OCI-LY3 (cell line): ENCODE measurements at regions not wholly inside any gene's neighbourhood (a gene's known extent, or its start where the extent isn't known, plus 50 kb on each side); places are given as distances from the start of the nearest gene placed in this dataset.

Source experiments
- H2AFZ ChIP-seq: fragments of 200-600, 300-600 bp; shearing (Covaris generic); 2 replicates; pipeline ENCODE4 v1.6.0; 2014; ENCODE audit warnings: antibody characterized with exemption, low read depth, low read length
- H3K27ac ChIP-seq: fragments of 200-600, 300-600 bp; sonication (generic); 2 replicates; pipeline ENCODE4 v1.5.1; 2014; ENCODE audit warnings: mild to moderate bottlenecking, low read length, moderate library complexity, mixed read lengths
- H3K27me3 ChIP-seq: fragments of 200-600, 300-600 bp; sonication (generic); 2 replicates; pipeline ENCODE4 v1.6.1; 2014; ENCODE audit warnings: low read depth, low read length, mixed read lengths
- H3K36me3 ChIP-seq: fragments of 200-600, 300-600 bp; sonication (generic); replicated peaks from 2 replicates; pipeline ENCODE3; 2014; ENCODE audit warnings: low read depth, low read length, mixed read lengths
- H3K4me1 ChIP-seq: fragments of 300-600, 200-600 bp; sonication (generic); 2 replicates; pipeline ENCODE4 v1.6.1; 2014; ENCODE audit warnings: low read length, mixed read lengths
- H3K4me2 ChIP-seq: fragments of 200-600, 300-600 bp; sonication (generic); 2 replicates; pipeline ENCODE4 v1.6.1; 2014; ENCODE audit warnings: low read length, mixed read lengths
- H3K4me3 ChIP-seq: fragments of 300-600, 200-600 bp; sonication (generic); 2 replicates; pipeline ENCODE4 v1.5.1; 2014; ENCODE audit warnings: antibody characterized with exemption, mild to moderate bottlenecking, low read length, moderate library complexity
- H3K79me2 ChIP-seq: fragments of 300-600, 200-600 bp; shearing (Covaris generic); 2 replicates; pipeline ENCODE4 v1.6.1; 2014; ENCODE audit warnings: mild to moderate bottlenecking, low read length, mixed read lengths
- H3K9ac ChIP-seq: fragments of 300-600, 200-600 bp; shearing (Covaris generic); 2 replicates; pipeline ENCODE4 v1.6.0; 2014; ENCODE audit warnings: mild to moderate bottlenecking, low read length, moderate library complexity
- H3K9me3 ChIP-seq: fragments of 200-600, 300-600 bp; shearing (Covaris generic); 2 replicates; pipeline ENCODE4 v1.6.1; 2014; ENCODE audit warnings: low read length, mixed read lengths; ENCODE audit not compliant: insufficient read depth
- H4K20me1 ChIP-seq: fragments of 200-600, 300-600 bp; sonication (generic); 2 replicates; pipeline ENCODE4 v1.6.1; 2016; ENCODE audit warnings: low read length, mixed read lengths; ENCODE audit not compliant: insufficient read depth
- CTCF ChIP-seq: fragments of 200-600, 300-600 bp; sonication (generic); IDR thresholded peaks from 2 replicates; pipeline ENCODE4 v1.5.1; 2014; ENCODE audit warnings: antibody characterized with exemption, low read length, low read depth
- EZH2phosphoT487 ChIP-seq: fragments of 200-600 bp; shearing (Covaris generic); IDR thresholded peaks from 2 replicates; pipeline ENCODE4 v1.6.1; 2018; ENCODE audit warnings: antibody characterized with exemption, mixed run types, low read depth

DNA sequence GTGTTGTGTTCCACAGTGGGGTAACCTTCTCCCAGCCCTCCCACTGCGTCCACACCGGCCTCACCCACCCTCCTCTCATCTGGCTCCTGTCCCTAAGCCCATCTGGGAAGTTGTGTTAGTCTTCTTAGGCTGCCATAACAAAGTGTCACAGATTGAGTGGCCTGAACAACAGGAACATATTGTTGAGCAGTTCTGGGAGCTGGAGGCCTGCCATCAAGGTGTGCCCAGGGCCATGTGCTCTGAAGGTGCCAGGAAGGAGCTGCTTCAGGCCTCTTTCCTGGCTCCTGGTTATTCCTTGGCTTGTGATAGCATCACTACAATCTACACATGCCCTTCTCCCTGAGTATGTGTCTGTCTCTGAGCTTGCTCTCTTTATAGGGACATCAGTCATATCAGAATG lies 327.6 kb upstream of the COBL start:
- no peaks in the 10 kb centered on the region for H3K79me2 ChIP-seq
- H3K4me2 ChIP-seq: no peak overlapping the region
- no peak for TF ChIP-seq EZH2phosphoT487
- no peak for TF ChIP-seq CTCF
- no peak overlapping the region for H3K4me3 ChIP-seq
- no peak overlapping the region for H2AFZ ChIP-seq
- H3K9ac ChIP-seq: no peak overlapping the region
- no peaks in the 10 kb centered on the region for H3K9me3 ChIP-seq
- no peaks in the 10 kb centered on the region for H3K27me3 ChIP-seq
- H3K27ac ChIP-seq: no peak overlapping the region
- no peaks in the 10 kb centered on the region for H3K36me3 ChIP-seq
- H4K20me1 ChIP-seq: no peaks in the 10 kb centered on the region
- H3K4me1 ChIP-seq: no peaks in the 10 kb centered on the region

GRCh38 chr7:51640841-51641240 lies 324.2 kb upstream of the COBL start:
- TF ChIP-seq CTCF: no peak
- TF ChIP-seq EZH2phosphoT487: no peak
- no peak overlapping the region for H3K4me3 ChIP-seq

DNA sequence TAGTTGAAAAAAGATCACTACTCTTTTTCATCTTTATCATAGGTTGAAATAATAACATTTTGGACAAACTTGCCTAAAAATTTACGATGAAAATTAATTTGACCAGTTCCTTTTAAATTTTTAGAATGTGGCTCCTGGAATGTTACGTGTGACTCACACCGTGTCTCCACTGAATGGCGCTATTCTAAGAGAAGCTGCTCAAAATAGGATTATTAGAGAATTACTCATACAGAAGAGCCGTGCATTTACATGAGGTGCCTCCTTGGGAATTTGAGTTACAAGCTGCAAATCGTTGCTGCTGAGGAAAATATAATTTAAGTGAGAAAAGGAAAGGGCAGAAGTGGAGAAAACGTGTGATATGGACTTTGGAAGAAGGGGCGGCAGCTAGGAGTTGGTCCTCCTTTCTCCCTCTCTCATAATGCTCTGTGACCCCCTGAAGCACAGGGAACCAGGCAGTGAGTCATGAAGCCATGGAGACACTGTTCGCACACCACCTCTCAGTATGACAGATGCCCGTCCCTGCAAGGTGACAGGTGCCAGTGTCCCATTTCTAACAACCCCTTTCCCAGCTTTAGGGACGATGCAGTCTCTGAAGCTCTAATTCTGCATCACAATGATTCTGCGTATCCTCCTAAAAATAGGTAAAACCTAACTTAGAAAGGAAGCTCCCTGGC lies 323.2 kb upstream of the COBL start:
- Histone ChIP-seq H3K4me1 (no peaks in the 10 kb centered on the region), H2AFZ (no peak overlapping the region), H3K36me3 (no peaks in the 10 kb centered on the region), H4K20me1 (no peaks in the 10 kb centered on the region), H3K9me3 (no peaks in the 10 kb centered on the region), H3K27ac (no peak overlapping the region), H3K4me2 (no peak overlapping the region), H3K79me2 (no peaks in the 10 kb centered on the region), H3K27me3 (no peaks in the 10 kb centered on the region), H3K4me3 (no peak overlapping the region), H3K9ac (no peak overlapping the region)
- no peak for TF ChIP-seq EZH2phosphoT487
- TF ChIP-seq CTCF: no peak

More at GRCh38 chr7:51640841-51641240, 324.2 kb upstream of the COBL start:
- Histone ChIP-seq H3K79me2 (no peaks in the 10 kb centered on the region), H3K9ac (no peak overlapping the region), H4K20me1 (no peaks in the 10 kb centered on the region), H3K9me3 (no peaks in the 10 kb centered on the region), H3K4me2 (no peak overlapping the region), H2AFZ (no peak overlapping the region), H3K36me3 (no peaks in the 10 kb centered on the region), H3K27me3 (no peaks in the 10 kb centered on the region), H3K4me1 (no peaks in the 10 kb centered on the region), H3K27ac (no peak overlapping the region)

DNA sequence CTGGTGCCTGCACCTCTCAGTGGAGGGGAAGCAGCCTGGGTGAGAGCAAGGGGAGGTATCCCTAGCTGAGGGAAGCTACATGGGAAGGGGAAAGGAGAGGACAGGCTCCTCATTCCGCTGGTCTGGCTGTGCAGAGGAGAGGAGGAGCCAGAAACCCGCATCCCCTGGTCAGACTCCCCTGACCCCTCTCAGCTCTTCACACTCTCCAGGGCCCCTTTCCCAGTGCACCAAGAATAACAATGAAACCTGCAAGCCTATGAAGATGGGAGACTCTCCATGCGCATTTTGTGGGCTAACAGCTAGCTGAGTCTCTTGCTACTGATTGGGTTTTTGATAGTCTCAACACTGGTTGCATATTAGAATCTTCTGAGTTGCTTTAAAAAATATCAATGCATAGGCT lies 319.9 kb upstream of the COBL start:
- Histone ChIP-seq H3K36me3 (no peaks in the 10 kb centered on the region), H3K4me3 (no peak overlapping the region), H3K79me2 (no peaks in the 10 kb centered on the region), H3K27me3 (no peaks in the 10 kb centered on the region), H4K20me1 (no peaks in the 10 kb centered on the region), H3K4me2 (no peak overlapping the region), H3K9me3 (no peaks in the 10 kb centered on the region), H2AFZ (no peak overlapping the region), H3K4me1 (no peaks in the 10 kb centered on the region), H3K9ac (no peak overlapping the region), H3K27ac (no peak overlapping the region)
- no peak for TF ChIP-seq EZH2phosphoT487
- TF ChIP-seq CTCF: no peak
